Fibroblast of lung (primary cell): ENCODE measurements at regions not wholly inside any gene's neighbourhood (a gene's known extent, or its start where the extent isn't known, plus 50 kb on each side); places are given as distances from the start of the nearest gene placed in this dataset.

Source experiments
- EZH2 ChIP-seq: IDR thresholded peaks from 2 replicates; pipeline ENCODE4 v1.5.1; 2012; ENCODE audit warnings: low read length, control low read depth, mild to moderate bottlenecking; ENCODE audit errors: missing control alignments
- TF ChIP-seq, protein P1 (sequence below), 2 donors: IDR thresholded peaks in 1 of 2; conservative IDR thresholded peaks in 1 of 2; 1 replicate in 1 of 2; 2 replicates in 1 of 2; pipeline ENCODE4 v1.5.1; 2011 to 2012; ENCODE audit warnings: low read length in 2 of 2, control low read depth in 1 of 2, inconsistent platforms in 1 of 2, low read depth in 1 of 2, mild to moderate bottlenecking in 1 of 2

DNA sequence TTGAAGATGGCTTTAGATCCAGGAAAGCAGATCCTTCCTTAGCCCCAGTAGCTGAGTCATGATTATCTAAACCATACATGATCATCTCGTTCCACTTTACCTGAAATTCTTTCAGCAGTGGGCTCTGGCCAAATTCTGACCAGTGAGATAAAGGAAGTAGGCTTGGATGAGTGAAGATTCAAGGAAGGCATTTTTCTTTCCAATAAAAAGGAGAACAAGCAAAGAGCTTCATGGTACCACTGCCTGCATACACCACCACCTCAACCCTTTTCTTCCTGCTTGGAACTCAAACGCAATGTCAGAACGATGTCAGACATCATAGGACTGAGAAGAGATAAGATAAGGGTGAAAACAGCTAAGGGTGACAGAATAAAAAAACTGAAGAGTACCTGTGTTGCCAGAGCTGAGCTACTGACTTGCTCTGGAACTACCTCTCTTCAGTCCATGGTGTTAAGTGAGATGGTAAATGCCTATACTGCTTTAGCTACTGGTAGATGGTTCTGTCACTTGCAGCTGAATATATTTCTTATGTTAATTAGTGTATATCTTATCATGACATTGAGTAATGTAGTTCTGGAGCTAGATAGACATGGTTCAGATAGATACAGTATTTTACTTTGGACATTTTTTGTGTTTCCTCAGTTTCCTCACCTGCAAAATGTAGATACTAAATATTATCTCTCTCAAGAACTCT is 58.7 kb upstream of the ACVR1 start:
- no peak for TF ChIP-seq EZH2
- TF ChIP-seq, protein P1, sequence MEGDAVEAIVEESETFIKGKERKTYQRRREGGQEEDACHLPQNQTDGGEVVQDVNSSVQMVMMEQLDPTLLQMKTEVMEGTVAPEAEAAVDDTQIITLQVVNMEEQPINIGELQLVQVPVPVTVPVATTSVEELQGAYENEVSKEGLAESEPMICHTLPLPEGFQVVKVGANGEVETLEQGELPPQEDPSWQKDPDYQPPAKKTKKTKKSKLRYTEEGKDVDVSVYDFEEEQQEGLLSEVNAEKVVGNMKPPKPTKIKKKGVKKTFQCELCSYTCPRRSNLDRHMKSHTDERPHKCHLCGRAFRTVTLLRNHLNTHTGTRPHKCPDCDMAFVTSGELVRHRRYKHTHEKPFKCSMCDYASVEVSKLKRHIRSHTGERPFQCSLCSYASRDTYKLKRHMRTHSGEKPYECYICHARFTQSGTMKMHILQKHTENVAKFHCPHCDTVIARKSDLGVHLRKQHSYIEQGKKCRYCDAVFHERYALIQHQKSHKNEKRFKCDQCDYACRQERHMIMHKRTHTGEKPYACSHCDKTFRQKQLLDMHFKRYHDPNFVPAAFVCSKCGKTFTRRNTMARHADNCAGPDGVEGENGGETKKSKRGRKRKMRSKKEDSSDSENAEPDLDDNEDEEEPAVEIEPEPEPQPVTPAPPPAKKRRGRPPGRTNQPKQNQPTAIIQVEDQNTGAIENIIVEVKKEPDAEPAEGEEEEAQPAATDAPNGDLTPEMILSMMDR (conservative IDR thresholded peaks at IDR 0.05 in 1 of 2, IDR thresholded peaks at IDR 0.05 in 1 of 2; ENCODE audit: low read depth in 1 of 2, low read length in 2 of 2), result no peak
